Middle frontal gyrus (tissue), 1 donor: ENCODE measurements at regions not wholly inside any gene's neighbourhood (a gene's known extent, or its start where the extent isn't known, plus 50 kb on each side); places are given as distances from the start of the nearest gene placed in this dataset.

Source experiments
- DNase-seq: peaks from one replicate; pipeline ENCODE4 v3.0.0-alpha.2; 2015; ENCODE audit warnings: low spot score; ENCODE audit errors: extremely low spot score

GRCh38 chr20:39283464-39283863 is 321.3 kb downstream of the DHX35 start:
- no peak for DNase-seq

- no peak for DNase-seq
Observed at GRCh38 chr20:39282619-39283092, 320.5 kb downstream of the DHX35 start.

DNA sequence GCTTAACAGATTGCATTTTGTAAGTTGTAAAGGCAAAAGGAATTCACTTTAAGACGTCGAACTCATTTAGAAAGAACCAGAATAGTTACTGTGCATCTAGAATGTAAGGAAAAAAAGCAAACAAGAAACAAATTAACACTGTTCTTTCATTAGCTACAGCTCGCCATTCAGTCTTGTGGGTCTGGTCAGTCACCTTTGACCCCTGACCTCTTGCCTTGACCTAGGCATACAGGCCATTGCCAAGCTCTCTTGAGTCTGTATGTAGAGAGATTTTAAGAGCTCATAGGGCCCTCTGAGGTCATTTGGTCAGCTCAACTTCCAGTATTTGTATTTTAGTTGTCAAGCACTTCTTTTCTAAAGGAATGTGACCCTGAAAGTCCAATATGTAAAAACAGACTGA is 318.7 kb downstream of the DHX35 start:
- DNase-seq, result no peak

- DNase-seq, result no peak
Observed at GRCh38 chr20:39278230-39278788, 316.2 kb downstream of the DHX35 start.

DNA sequence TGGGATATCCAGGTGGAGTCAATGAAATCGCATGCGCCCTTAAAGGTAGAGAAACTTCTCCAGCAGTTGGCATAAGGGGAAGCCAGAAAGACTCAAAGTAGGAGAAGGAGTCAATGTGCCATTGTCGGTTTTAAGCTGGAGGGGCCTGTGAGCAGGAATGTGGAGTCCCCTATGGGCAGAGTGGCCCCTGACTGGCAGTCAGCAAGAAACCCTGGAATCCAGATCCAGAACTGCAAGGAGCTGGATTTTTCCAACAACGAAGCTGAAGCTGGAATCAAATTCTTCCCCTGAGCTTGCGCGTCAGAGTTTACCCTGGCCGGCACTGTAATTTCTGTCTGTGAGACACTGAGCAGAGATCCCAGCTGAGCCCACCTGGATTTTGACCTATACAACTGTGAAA is 315.0 kb downstream of the DHX35 start:
- no peak for DNase-seq

GRCh38 chr20:39270837-39271604 is 308.9 kb downstream of the DHX35 start:
- DNase-seq, result no peak

DNA sequence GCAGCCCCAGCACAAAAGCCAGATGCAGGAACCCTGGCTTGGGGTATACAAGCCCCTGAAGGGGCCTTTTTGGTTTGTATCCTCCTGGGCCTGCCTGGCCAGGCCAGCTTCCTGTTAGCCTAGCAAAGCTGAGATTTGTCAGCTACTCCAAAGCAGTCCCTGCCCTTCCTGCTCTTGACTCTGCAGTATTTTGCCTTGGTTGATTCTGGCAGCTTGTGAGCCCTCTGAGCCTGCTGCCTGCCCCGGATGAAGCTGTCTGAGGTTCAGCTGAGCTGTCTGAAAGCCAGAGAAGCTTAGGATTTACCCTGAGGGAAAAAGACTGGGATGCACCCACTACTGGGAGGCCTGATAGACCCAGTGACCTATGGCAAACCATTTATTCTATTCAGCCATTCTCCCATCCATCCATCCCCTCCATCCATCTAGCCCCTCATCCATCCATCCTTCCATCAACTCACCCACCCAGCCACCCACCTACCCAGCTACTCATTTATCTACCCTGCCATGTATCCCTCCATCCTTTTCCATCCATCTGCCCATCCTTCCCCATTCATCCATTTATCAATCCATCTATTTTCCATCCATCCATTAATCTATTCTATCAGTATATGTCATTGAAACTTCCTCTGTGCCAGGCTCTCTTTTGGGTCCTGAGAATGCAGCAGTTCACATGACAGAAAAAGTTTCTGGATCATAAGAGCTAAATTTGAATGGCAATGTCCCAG is 307.5 kb downstream of the DHX35 start:
- no peak for DNase-seq

DNA sequence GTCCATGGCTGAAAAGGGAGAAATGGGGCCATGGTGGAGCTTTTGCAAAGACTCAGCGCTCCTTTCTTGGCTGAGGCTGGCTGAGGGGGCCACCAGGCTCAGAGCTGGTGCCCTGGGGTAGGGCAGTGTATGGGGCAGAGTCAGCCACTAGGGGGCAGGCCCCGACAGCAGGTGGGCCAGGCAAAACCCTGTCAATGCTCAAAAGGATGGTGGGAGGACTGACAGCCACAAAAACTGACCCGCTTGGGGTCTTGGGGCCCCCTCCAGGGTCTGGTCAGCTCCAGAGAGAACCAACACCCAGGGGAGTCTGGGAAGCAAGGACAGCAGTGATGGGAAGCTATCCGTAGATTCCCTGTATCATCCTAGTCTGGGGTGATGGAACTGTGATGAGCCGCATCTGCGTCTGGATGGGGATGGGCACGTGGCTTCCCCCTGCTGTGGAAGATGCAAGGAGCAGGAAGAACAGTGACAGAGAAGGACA is 306.9 kb downstream of the DHX35 start:
- no peak for DNase-seq

DNA sequence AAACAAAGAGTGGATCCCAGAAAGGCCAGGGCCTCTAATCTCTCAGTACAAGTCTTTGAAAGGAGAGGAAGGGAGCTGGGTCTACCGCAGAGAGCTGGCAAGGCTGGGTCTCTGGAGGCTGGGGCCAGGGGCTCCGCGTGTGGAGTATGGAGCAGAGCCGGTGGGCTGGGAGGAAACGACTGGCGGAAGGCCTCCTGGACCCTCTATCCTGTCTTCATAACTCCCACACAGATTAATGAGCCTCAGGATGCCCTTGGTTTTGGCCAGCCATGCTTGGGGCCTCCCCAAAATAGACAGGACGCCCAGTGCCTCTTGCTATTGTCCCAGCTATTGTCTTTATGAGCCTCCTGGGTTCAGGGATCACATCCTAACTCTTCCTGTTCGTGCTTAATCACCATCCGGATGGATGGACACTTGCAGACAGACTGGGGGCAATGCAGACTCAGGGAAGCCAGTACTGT is 306.4 kb downstream of the DHX35 start:
- no peak for DNase-seq

GRCh38 chr20:39266989-39267388 is 304.8 kb downstream of the DHX35 start:
- DNase-seq, result no peak

DNA sequence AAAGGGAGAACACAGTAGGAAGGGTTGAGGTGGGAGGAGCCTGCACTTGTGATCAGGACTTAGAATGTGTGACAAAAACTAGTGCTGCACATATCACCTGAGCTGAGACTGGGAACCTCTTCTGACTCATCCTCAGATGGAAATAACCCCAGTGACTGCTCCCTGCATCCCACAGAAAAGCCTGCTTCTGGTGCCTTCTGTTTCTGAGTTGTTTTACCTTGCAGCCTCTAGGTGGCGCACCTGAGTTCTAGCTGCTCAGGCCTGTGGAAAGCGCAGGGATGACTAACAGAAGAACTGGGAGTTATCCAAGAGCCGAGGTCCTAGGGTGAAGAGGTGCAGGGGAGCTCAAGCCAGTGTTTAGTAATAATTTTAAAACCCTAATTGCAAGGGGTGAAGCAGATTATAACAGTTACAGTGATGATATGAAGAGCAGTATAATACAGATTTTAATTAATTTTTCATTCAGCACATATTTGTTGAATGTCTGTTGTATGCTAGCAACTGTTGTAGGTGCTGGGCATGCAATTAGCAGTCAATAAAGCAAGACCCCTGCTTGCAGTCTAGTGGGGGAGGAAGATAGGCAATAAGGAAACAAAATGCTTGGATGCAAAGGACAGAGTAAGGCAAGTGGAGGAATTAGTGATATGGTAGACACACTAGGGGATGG is 302.5 kb downstream of the DHX35 start:
- DNase-seq, result peak; percentile 20

- DNase-seq, result no peak
Observed at GRCh38 chr20:39263076-39263475, 300.9 kb downstream of the DHX35 start.

- no peak for DNase-seq
Observed at GRCh38 chr20:39259808-39260207, 297.7 kb downstream of the DHX35 start.

DNA sequence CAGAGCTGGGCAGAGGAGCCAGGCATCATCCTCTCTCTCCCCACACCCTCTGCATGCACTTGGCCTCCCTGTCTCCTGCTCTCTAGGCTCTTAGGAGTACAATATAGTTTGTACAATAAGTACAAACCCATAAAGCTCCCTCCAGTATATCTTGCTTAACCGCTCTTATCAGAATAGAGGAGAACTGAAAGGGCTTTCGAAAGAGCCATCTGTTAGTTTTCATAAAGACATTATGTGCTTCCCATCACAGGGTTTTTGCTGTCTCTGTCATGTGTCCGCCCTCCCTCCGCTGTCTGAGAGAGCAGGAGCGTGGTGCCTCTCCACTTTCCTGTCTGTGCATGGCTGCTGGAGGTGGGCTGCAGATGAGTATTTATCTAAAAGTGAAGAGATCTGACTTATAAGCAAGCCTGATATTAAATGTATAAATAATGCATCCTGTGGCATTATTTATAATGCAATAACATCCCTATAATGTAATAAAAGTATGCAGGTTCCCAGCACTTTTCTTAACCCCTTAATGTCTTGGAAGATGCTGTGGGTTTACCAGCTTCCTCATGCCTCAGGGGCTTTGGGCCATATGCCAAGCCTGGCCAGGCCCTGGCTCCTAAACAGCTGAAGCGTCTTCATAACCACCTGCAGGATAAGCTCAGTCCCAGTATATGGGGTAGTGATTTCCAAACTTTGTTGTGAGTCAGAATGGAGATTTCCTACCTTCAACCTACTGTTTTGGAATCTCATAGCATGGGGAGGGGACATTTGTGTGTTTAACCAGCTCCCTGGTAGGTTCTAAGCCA is 297.1 kb downstream of the DHX35 start:
- DNase-seq, result no peak

DNA sequence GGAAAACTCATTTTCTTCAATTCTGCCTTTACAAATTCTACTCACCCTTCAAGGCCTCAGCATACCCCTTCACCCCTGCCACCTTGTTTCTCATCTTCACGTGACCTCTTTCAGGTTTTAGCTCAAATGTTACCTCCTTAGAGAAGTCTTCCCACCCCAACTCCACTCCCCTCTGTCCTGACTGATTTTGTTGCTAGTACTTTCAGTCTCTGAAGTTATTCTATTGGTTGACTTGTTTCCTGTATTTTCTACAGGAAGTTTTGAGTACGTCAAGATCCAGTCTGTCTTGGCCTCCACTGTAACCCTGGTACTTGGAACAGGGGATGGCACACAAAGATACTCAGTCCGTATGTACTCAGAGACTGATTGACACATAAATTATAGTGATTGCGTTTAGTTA is 296.1 kb downstream of the DHX35 start:
- DNase-seq, result no peak

DNA sequence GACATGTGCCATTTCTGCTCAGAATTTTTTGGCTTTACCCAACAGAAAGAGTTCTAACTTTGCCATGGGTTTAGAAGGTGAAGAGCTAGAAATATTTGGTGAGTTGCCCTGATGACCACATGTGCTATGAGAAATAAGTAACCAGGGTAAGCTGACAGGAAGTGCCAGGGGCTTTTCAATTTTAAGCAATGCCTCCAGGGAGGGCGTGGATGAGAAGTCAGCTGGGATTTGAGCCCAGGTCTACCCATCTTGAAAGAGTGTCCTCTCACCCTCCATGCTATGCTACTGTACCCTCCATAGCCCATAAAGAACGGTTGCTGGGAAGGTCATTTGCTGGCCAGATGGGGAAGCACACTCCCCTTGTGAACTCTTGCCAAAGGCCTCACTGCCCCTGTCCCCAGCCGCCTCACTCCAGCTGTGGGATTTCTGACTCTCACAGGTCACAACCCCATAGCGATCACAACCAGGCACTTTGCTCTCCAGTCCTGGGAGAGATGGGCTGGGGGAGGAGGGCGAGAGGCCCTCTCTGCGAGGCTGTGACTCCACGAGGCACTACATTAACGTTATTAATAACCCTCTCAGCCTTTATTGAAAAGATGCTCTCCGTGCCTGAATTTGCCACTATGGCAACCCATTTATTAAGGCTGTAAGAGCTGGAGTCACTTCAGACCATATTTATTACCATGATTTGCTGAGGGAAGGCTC is 291.1 kb downstream of the DHX35 start:
- no peak for DNase-seq

GRCh38 chr20:39252035-39252434 is 289.9 kb downstream of the DHX35 start:
- no peak for DNase-seq

GRCh38 chr20:39249798-39250197 is 287.7 kb downstream of the DHX35 start:
- no peak for DNase-seq

DNA sequence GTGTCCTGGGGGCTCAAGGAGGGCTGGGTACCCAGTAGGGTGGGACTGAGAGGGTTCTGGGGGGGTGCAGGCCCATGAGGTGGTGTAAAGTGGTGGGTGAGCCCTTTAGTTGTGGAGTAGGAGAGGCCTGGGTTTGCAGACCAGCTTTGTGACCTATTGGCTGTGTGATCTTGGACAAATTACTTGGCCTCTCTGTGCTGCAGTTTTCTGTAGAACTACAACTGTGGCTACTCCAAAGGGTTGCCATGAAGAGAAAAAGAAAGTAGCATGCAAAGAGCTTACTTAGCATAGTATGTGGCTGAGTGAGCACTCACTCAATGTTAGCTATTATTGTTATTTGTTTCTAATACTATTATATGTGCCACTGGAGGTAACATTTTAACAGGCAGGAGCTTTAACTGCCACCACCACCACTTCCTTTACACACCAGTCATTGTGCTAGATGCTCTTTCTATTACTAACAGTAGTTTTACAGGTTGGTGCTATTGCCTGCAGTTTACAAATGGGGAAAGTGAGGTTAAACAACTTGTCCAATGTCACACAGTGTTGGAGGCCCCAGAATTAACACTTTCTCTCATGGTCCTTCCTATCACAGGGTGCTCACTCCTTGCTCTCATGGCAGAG is 286.8 kb downstream of the DHX35 start:
- no peak for DNase-seq
